KOPT-K1 (cell line): ENCODE measurements at regions not wholly inside any gene's neighbourhood (a gene's known extent, or its start where the extent isn't known, plus 50 kb on each side); places are given as distances from the start of the nearest gene placed in this dataset.

Experiments used
- H3K27ac ChIP-seq: fragments of 200-600 bp; sonication (generic); 2 replicates; pipeline ENCODE4 v1.5.1; 2016; ENCODE audit warnings: antibody characterized with exemption, mild to moderate bottlenecking, low read depth, low read length; ENCODE audit not compliant: poor library complexity, severe bottlenecking
- H3K36me3 ChIP-seq: fragments of 200-600 bp; sonication (generic); 2 replicates; pipeline ENCODE4 v1.5.1; 2017; ENCODE audit warnings: antibody characterized with exemption, mild to moderate bottlenecking, low read length, moderate library complexity; ENCODE audit not compliant: insufficient read depth
- H3K9me3 ChIP-seq: fragments of 200-600 bp; sonication (generic); 2 replicates; pipeline ENCODE4 v1.5.1; 2017; ENCODE audit warnings: antibody characterized with exemption, low read length, mild to moderate bottlenecking; ENCODE audit not compliant: insufficient read depth, poor library complexity, severe bottlenecking

- Histone ChIP-seq H3K9me3 (peaks cover 6% of the 10 kb centered on the region), H3K36me3 (no peaks in the 10 kb centered on the region), H3K27ac (no peak overlapping the region)
Observed at GRCh38 chr14:98647754-98648153, 624.2 kb downstream of the BCL11B start.

- H3K9me3 ChIP-seq, result peaks cover 12% of the 10 kb centered on the region
- no peaks in the 10 kb centered on the region for H3K36me3 ChIP-seq
- no peak overlapping the region for H3K27ac ChIP-seq
Observed at GRCh38 chr14:98651037-98651436, 621.0 kb downstream of the BCL11B start.

GRCh38 chr14:98665007-98665406, 607.0 kb downstream of the BCL11B start:
- no peaks in the 10 kb centered on the region for H3K9me3 ChIP-seq
- H3K27ac ChIP-seq, result peak overlapping the region; percentile 8
- H3K36me3 ChIP-seq, result no peaks in the 10 kb centered on the region

- H3K9me3 ChIP-seq, result no peaks in the 10 kb centered on the region
- no peaks in the 10 kb centered on the region for H3K36me3 ChIP-seq
- H3K27ac ChIP-seq, result no peak overlapping the region
Observed at GRCh38 chr14:98666545-98666944, 605.5 kb downstream of the BCL11B start.

GRCh38 chr14:98682033-98682432, 590.0 kb downstream of the BCL11B start:
- Histone ChIP-seq H3K27ac (no peak overlapping the region), H3K36me3 (no peaks in the 10 kb centered on the region), H3K9me3 (peaks cover 17% of the 10 kb centered on the region)

- no peak overlapping the region for H3K27ac ChIP-seq
- no peaks in the 10 kb centered on the region for H3K36me3 ChIP-seq
- H3K9me3 ChIP-seq, result peaks cover 13% of the 10 kb centered on the region
Observed at GRCh38 chr14:98682726-98683125, 589.3 kb downstream of the BCL11B start.

- Histone ChIP-seq H3K27ac (no peak overlapping the region), H3K36me3 (no peaks in the 10 kb centered on the region), H3K9me3 (peaks cover 3% of the 10 kb centered on the region)
Observed at GRCh38 chr14:98684468-98684867, 587.5 kb downstream of the BCL11B start.

- Histone ChIP-seq H3K27ac (no peak overlapping the region), H3K36me3 (no peaks in the 10 kb centered on the region), H3K9me3 (no peaks in the 10 kb centered on the region)
Observed at GRCh38 chr14:98685725-98686124, 586.3 kb downstream of the BCL11B start.

- Histone ChIP-seq H3K36me3 (no peaks in the 10 kb centered on the region), H3K27ac (no peak overlapping the region), H3K9me3 (no peaks in the 10 kb centered on the region)
Observed at GRCh38 chr14:98688446-98688845, 583.6 kb downstream of the BCL11B start.

GRCh38 chr14:98689951-98690350, 582.0 kb downstream of the BCL11B start:
- H3K27ac ChIP-seq, result no peak overlapping the region
- H3K36me3 ChIP-seq, result no peaks in the 10 kb centered on the region
- no peaks in the 10 kb centered on the region for H3K9me3 ChIP-seq

GRCh38 chr14:98692832-98693231, 579.2 kb downstream of the BCL11B start:
- Histone ChIP-seq H3K36me3 (no peaks in the 10 kb centered on the region), H3K9me3 (peaks cover 14% of the 10 kb centered on the region), H3K27ac (no peak overlapping the region)

- no peak overlapping the region for H3K27ac ChIP-seq
- H3K9me3 ChIP-seq, result peaks cover 14% of the 10 kb centered on the region
- H3K36me3 ChIP-seq, result no peaks in the 10 kb centered on the region
Observed at GRCh38 chr14:98694541-98694940, 577.5 kb downstream of the BCL11B start.

- Histone ChIP-seq H3K9me3 (peaks cover 14% of the 10 kb centered on the region), H3K27ac (no peak overlapping the region)
Observed at GRCh38 chr14:98695809-98696208, 576.2 kb downstream of the BCL11B start.

GRCh38 chr14:98698341-98698740, 573.7 kb downstream of the BCL11B start:
- no peak overlapping the region for H3K27ac ChIP-seq
- H3K36me3 ChIP-seq, result no peaks in the 10 kb centered on the region
- peaks cover 14% of the 10 kb centered on the region for H3K9me3 ChIP-seq

More at GRCh38 chr14:98695809-98696208, 576.2 kb downstream of the BCL11B start:
- no peaks in the 10 kb centered on the region for H3K36me3 ChIP-seq

- Histone ChIP-seq H3K27ac (no peak overlapping the region), H3K9me3 (peaks cover 14% of the 10 kb centered on the region), H3K36me3 (no peaks in the 10 kb centered on the region)
Observed at GRCh38 chr14:98700748-98701147, 571.2 kb downstream of the BCL11B start.

GRCh38 chr14:98701377-98701776, 570.6 kb downstream of the BCL11B start:
- H3K36me3 ChIP-seq, result no peaks in the 10 kb centered on the region
- H3K27ac ChIP-seq, result no peak overlapping the region
- peaks cover 12% of the 10 kb centered on the region for H3K9me3 ChIP-seq

- no peaks in the 10 kb centered on the region for H3K36me3 ChIP-seq
- H3K9me3 ChIP-seq, result no peaks in the 10 kb centered on the region
- H3K27ac ChIP-seq, result peak overlapping the region; percentile 30
Observed at GRCh38 chr14:98704441-98704840, 567.6 kb downstream of the BCL11B start.
